PC-9 (cell line): ENCODE measurements at regions not wholly inside any gene's neighbourhood (a gene's known extent, or its start where the extent isn't known, plus 50 kb on each side); places are given as distances from the start of the nearest gene placed in this dataset.

ENCODE experiments used
- BruUV-seq: library from RNA; stranded (reverse); fragments of 400-500 nt; replicated peaks from 2 replicates; lab custom pipeline; 2021; lab: Mats Ljungman, UMichigan
- CTCF ChIA-PET: fragments of 300-600 bp; sonication (Branson Sonifier 250); formaldehyde crosslinking; loops from one replicate; lab custom pipeline; 2022; ENCODE audit warnings: antibody characterized with exemption; lab: Charles Lee
- POLR2A ChIA-PET: fragments of 300-600 bp; sonication (Branson Sonifier 250); formaldehyde crosslinking; loops from one replicate; lab custom pipeline; 2022; ENCODE audit warnings: antibody characterized with exemption; ENCODE audit not compliant: unreplicated experiment; lab: Charles Lee
- DNase-seq, 2 experiments: peaks; one replicate each; pipeline versions ENCODE4 v3.0.0 to v3.0.0-alpha.2; 2015 to 2022; ENCODE audit warnings: mixed read lengths in 1 of 2
- H2AFZ ChIP-seq: fragments of 200-600 bp; sonication (generic); 2 replicates; pipeline ENCODE4 v1.8.1; 2017; ENCODE audit warnings: antibody characterized with exemption
- H3F3A ChIP-seq: fragments of 200-600 bp; sonication (generic); 2 replicates; pipeline ENCODE4 v1.8.1; 2017; ENCODE audit warnings: antibody characterized with exemption, mild to moderate bottlenecking, low read depth; ENCODE audit not compliant: insufficient read depth
- H3K27ac ChIP-seq: fragments of 200-600 bp; sonication (generic); 2 replicates; pipeline ENCODE4 v1.6.1; 2016; ENCODE audit warnings: mixed run types
- H3K27me3 ChIP-seq: fragments of 200-600 bp; sonication (generic); 2 replicates; pipeline ENCODE4 v1.6.1; 2016; ENCODE audit warnings: low read depth, mixed run types; ENCODE audit not compliant: insufficient read depth
- H3K36me3 ChIP-seq: fragments of 200-600 bp; sonication (generic); 2 replicates; pipeline ENCODE4 v1.6.1; 2016; ENCODE audit warnings: low read depth, mixed run types
- H3K4me1 ChIP-seq: fragments of 200-600 bp; sonication (generic); replicated peaks from 2 replicates; pipeline ENCODE4 v1.6.1; 2016; ENCODE audit warnings: mixed run types; ENCODE audit not compliant: insufficient read depth
- H3K4me2 ChIP-seq: fragments of 200-600 bp; sonication (generic); 2 replicates; pipeline ENCODE4 v1.6.1; 2017; ENCODE audit warnings: mixed run types
- H3K4me3 ChIP-seq: fragments of 200-600 bp; sonication (generic); 2 replicates; pipeline ENCODE4 v1.6.1; 2016; ENCODE audit warnings: mixed run types
- H3K79me2 ChIP-seq: fragments of 200-600 bp; sonication (generic); 2 replicates; pipeline ENCODE4 v1.6.1; 2017; ENCODE audit warnings: low read depth, mixed run types
- H3K9me2 ChIP-seq: fragments of 200-600 bp; sonication (generic); 2 replicates; pipeline ENCODE4 v1.8.1; 2017; ENCODE audit warnings: mild to moderate bottlenecking; ENCODE audit not compliant: insufficient read depth
- H3K9me3 ChIP-seq: fragments of 200-600 bp; sonication (generic); 2 replicates; pipeline ENCODE4 v1.8.1; 2016; ENCODE audit warnings: low read depth; ENCODE audit not compliant: insufficient read depth
- H4K20me1 ChIP-seq: fragments of 200-600 bp; sonication (generic); 2 replicates; pipeline ENCODE4 v1.8.1; 2017; ENCODE audit not compliant: insufficient read depth
- CTCF ChIP-seq: fragments of 200-600 bp; sonication (generic); conservative IDR thresholded peaks from 2 replicates; pipeline ENCODE4 v1.6.1; 2017; ENCODE audit warnings: mixed run types, antibody characterized with exemption, mild to moderate bottlenecking, moderate library complexity
- EZH2 ChIP-seq: fragments of 200-600 bp; sonication (generic); IDR thresholded peaks from 2 replicates; pipeline ENCODE4 v1.8.0; 2017; ENCODE audit warnings: antibody characterized with exemption, low read depth
- intact Hi-C: fragments of 100-400 bp; cut with micrococcal nuclease; formaldehyde crosslinking; loops from one replicate; pipeline ENCODE4 v1.10.0; 2022; ENCODE audit not compliant: unreplicated experiment

DNA sequence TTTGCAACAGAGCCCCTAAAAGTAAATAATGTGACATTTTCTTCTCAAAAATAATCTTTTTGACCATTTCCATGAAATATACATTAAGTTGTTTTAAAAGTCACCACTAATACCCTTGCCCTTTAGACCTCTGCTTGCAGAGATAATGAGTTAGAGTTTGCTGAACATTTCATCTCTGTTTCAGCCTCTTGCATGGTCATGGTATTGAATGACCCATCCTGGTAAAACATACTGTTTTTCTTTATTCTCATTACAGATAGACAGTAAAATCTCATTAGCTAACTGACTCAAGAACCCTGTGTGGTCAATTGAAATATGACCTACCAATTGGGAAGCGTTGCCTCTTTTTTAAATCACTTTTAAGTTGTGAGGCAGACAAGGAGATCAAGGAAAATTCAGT lies 916.7 kb downstream of the PDHA2 start:
- H2AFZ ChIP-seq = no peak overlapping the region
- no peak for DNase-seq
- CTCF ChIA-PET = no interaction called here
- H3K9me2 ChIP-seq = no peaks in the 10 kb centered on the region
- H3K27ac ChIP-seq = no peak overlapping the region
- H3K4me2 ChIP-seq = no peak overlapping the region
- no peaks in the 10 kb centered on the region for H3K9me3 ChIP-seq
- no peak for TF ChIP-seq CTCF
- TF ChIP-seq EZH2 = no peak
- H3K4me3 ChIP-seq = no peak overlapping the region
- POLR2A ChIA-PET = no interaction called here
- no peaks in the 10 kb centered on the region for H3K4me1 ChIP-seq
- intact Hi-C loops = no loop called here
- no peaks in the 10 kb centered on the region for H3F3A ChIP-seq
- no peaks in the 10 kb centered on the region for H4K20me1 ChIP-seq
- H3K36me3 ChIP-seq = no peaks in the 10 kb centered on the region
- no peaks in the 10 kb centered on the region for H3K79me2 ChIP-seq
- no peaks in the 10 kb centered on the region for H3K27me3 ChIP-seq
- no TSS peak for BruUV-seq

DNA sequence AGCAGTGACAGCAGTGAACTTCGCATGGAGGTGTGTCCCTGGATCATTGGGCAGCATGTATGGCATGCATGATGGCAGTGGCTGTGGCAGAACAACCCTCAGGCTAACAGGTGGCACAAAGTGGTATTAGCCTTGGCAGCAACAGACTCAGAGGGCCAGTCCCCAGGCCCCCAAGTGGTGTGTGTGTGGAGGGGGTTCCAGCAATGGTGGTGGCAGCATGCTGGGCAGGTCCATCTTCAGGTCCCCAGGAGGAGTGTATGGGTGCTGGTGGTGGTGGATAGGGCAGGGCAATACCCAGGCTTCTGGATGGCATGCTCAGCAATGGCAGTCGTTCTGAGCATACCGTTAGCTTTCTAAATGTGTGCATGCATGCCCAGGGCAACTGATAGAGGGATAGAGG lies 923.7 kb downstream of the PDHA2 start:
- Histone ChIP-seq H3K9me3 (no peaks in the 10 kb centered on the region), H2AFZ (no peak overlapping the region), H3K79me2 (no peaks in the 10 kb centered on the region), H3K9me2 (no peaks in the 10 kb centered on the region), H3K4me1 (no peaks in the 10 kb centered on the region), H4K20me1 (no peaks in the 10 kb centered on the region), H3K27ac (no peak overlapping the region), H3F3A (no peaks in the 10 kb centered on the region), H3K27me3 (no peaks in the 10 kb centered on the region), H3K36me3 (no peaks in the 10 kb centered on the region), H3K4me2 (no peak overlapping the region), H3K4me3 (no peak overlapping the region)
- BruUV-seq = no TSS peak
- no peak for TF ChIP-seq CTCF
- intact Hi-C loops = no loop called here
- ChIA-PET POLR2A (no interaction called here), CTCF (interaction anchor here (0.6 kb wide), 1 partner anchor 79 kb away, joined by 3 read pairs; no protein-coding TSS in a partner anchor)
- DNase-seq = no peak

DNA sequence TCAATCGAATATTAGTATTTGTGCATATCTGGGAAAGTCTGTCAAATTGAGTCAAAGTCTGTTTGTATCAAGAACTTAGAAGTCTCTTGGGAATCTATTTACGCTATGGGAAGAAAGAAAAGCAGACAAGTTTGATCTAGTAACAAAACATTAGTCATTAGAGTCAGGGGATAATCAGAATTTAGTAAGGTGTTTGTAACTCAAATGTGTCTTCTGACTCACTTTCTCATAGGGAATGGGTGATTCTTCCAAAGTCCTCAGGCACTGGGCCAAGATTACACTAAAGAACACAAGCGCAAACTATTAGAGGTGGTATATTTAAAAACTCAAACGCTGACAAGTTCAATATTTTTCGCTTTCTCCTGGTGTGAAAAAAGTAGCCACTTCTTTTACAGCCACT lies 926.5 kb downstream of the PDHA2 start:
- H3K9me2 ChIP-seq = no peaks in the 10 kb centered on the region
- H3K9me3 ChIP-seq = no peaks in the 10 kb centered on the region
- BruUV-seq = no TSS peak
- no peak for DNase-seq
- intact Hi-C loops = no loop called here
- H3K4me2 ChIP-seq = no peak overlapping the region
- CTCF ChIA-PET = no interaction called here
- POLR2A ChIA-PET = no interaction called here
- H3K36me3 ChIP-seq = no peaks in the 10 kb centered on the region
- no peak for TF ChIP-seq CTCF
- no peak for TF ChIP-seq EZH2
- H4K20me1 ChIP-seq = no peaks in the 10 kb centered on the region
- H3K4me3 ChIP-seq = no peak overlapping the region
- no peak overlapping the region for H2AFZ ChIP-seq
- no peaks in the 10 kb centered on the region for H3F3A ChIP-seq
- no peak overlapping the region for H3K27ac ChIP-seq
- H3K79me2 ChIP-seq = no peaks in the 10 kb centered on the region
- H3K4me1 ChIP-seq = no peaks in the 10 kb centered on the region
- H3K27me3 ChIP-seq = no peaks in the 10 kb centered on the region
